OCI-LY1 (cell line): ENCODE measurements at regions not wholly inside any gene's neighbourhood (a gene's known extent, or its start where the extent isn't known, plus 50 kb on each side); places are given as distances from the start of the nearest gene placed in this dataset.

Experiments
- EZH2 ChIP-seq: fragments of 200-600 bp; sonication (generic), shearing (Covaris generic); IDR thresholded peaks from 2 replicates; pipeline ENCODE4 v1.8.0; 2017; ENCODE audit warnings: borderline replicate concordance, mixed run types, mild to moderate bottlenecking, antibody characterized with exemption, low read length, moderate library complexity, mixed read lengths
- TF ChIP-seq, protein P1 (sequence below): fragments of 200-600 bp; sonication (generic), shearing (Covaris generic); IDR thresholded peaks from 2 replicates; pipeline ENCODE4 v1.5.1; 2017; ENCODE audit warnings: mild to moderate bottlenecking, antibody characterized with exemption, low read length, moderate library complexity, mixed read lengths

GRCh38 chr21:25503981-25504380 lies 103.3 kb downstream of the MRPL39 start:
- TF ChIP-seq, protein P1, sequence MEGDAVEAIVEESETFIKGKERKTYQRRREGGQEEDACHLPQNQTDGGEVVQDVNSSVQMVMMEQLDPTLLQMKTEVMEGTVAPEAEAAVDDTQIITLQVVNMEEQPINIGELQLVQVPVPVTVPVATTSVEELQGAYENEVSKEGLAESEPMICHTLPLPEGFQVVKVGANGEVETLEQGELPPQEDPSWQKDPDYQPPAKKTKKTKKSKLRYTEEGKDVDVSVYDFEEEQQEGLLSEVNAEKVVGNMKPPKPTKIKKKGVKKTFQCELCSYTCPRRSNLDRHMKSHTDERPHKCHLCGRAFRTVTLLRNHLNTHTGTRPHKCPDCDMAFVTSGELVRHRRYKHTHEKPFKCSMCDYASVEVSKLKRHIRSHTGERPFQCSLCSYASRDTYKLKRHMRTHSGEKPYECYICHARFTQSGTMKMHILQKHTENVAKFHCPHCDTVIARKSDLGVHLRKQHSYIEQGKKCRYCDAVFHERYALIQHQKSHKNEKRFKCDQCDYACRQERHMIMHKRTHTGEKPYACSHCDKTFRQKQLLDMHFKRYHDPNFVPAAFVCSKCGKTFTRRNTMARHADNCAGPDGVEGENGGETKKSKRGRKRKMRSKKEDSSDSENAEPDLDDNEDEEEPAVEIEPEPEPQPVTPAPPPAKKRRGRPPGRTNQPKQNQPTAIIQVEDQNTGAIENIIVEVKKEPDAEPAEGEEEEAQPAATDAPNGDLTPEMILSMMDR, result no peak
- TF ChIP-seq EZH2, result no peak
